ENCODE measurements at regions not wholly inside any gene's neighbourhood (a gene's known extent, or its start where the extent isn't known, plus 50 kb on each side); places are given as distances from the start of the nearest gene placed in this dataset.

GRCh38 chr7:156019776-156020565 lies 207.7 kb upstream of the SHH start:
- no peak for TF ChIP-seq CTCF (IDR thresholded peaks at IDR 0.05; ENCODE audit: poor library complexity, severe bottlenecking)
- no peak for TF ChIP-seq RAD21 (conservative IDR thresholded peaks at IDR 0.05)

Data from neural cell (in vitro differentiated cells).